ENCODE measurements at regions not wholly inside any gene's neighbourhood (a gene's known extent, or its start where the extent isn't known, plus 50 kb on each side); places are given as distances from the start of the nearest gene placed in this dataset.

- TF ChIP-seq EZH2phosphoT487 (IDR thresholded peaks at IDR 0.05; ENCODE audit: borderline replicate concordance, low read length) (no peak), EZH2 (IDR thresholded peaks at IDR 0.05; ENCODE audit: low read length, unreplicated experiment) (no peak)
These were observed 159.8 kb upstream of the MEF2C start for GRCh38 chr5:89042746-89043145.

All from PC-3 (cell line).